HepG2 (cell line): ENCODE measurements at regions not wholly inside any gene's neighbourhood (a gene's known extent, or its start where the extent isn't known, plus 50 kb on each side); places are given as distances from the start of the nearest gene placed in this dataset.

Source experiments
- ATAC-seq: fragments of 200-7000 bp; cut with Tn5 transposase; 3 replicates; pipeline ENCODE4 v1.9.1; 2020; ENCODE audit warnings: mild to moderate bottlenecking, moderate library complexity
- BruUV-seq: library from RNA; stranded (reverse); fragments of 400-500 nt; replicated peaks from 2 replicates; lab custom pipeline; 2021; lab: Mats Ljungman, UMichigan
- CTCF ChIA-PET: fragments of 300-600 bp; formaldehyde crosslinking; extraction: SDS; loops from one replicate; lab custom pipeline; 2021; ENCODE audit warnings: low total read pairs, inconsistent platforms, low intra/inter-chr PET ratio; lab: Yijun Ruan, JAX
- POLR2A ChIA-PET: fragments of 350-600 bp; sonication (Branson Sonifier 250); formaldehyde crosslinking; loops from one replicate; lab custom pipeline; 2020; ENCODE audit warnings: antibody characterized with exemption, inconsistent platforms; lab: Yijun Ruan, JAX
- DNase-seq: peaks from one replicate; pipeline ENCODE4 v3.0.0-alpha.2; 2015; ENCODE audit warnings: low spot score
- FAIRE-seq: peaks from 3 replicates; lab custom pipeline; 2011; peaks lifted over from hg19 to GRCh38; lab: Jason Lieb, UNC
- H2AFZ ChIP-seq: one replicate; pipeline ENCODE4 v1.6.1; 2011; ENCODE audit warnings: low read length, inconsistent platforms
- H3K27ac ChIP-seq: fragments of 300-600 bp; 3 replicates; pipeline ENCODE4 v1.8.0; 2011; ENCODE audit warnings: mixed run types, mild to moderate bottlenecking, mixed read lengths, low read length, inconsistent platforms; ENCODE audit not compliant: insufficient read depth; ENCODE audit errors: extremely low read length
- H3K27me3 ChIP-seq, 2 experiments: fragments of 200-600 bp in 1 of 2; 2 replicates in 1 of 2; 3 replicates in 1 of 2; pipeline versions ENCODE4 v1.6.0 to v1.8.0; 2011; ENCODE audit warnings: low read length in 2 of 2, mild to moderate bottlenecking in 2 of 2, moderate library complexity in 2 of 2, inconsistent platforms in 1 of 2; ENCODE audit not compliant: insufficient read depth in 2 of 2, control insufficient read depth in 1 of 2
- H3K36me3 ChIP-seq, 2 experiments: fragments of 200-600 bp in 1 of 2; replicated peaks in 1 of 2; 2 replicates in 1 of 2; 3 replicates in 1 of 2; pipeline versions ENCODE4 v1.5.1 to v1.8.0; 2011; ENCODE audit warnings: low read length in 2 of 2, inconsistent platforms in 1 of 2; ENCODE audit not compliant: insufficient read depth in 2 of 2, control insufficient read depth in 1 of 2
- H3K4me1 ChIP-seq: 2 replicates; pipeline ENCODE4 v1.5.1; 2012; ENCODE audit warnings: low read length, inconsistent platforms; ENCODE audit not compliant: insufficient read depth
- H3K4me2 ChIP-seq: 2 replicates; pipeline ENCODE4 v1.6.0; 2011; ENCODE audit warnings: low read depth, low read length, inconsistent platforms
- H3K4me3 ChIP-seq, 3 experiments: fragments of 200-600 bp in 1 of 3; sonication (generic), shearing (Covaris generic) in 1 of 3; replicated peaks in 1 of 3; 2 replicates each; pipeline ENCODE4 v1.5.1; 2011 to 2016; ENCODE audit warnings: low read length in 3 of 3, inconsistent platforms in 2 of 3, low read depth in 2 of 3, mild to moderate bottlenecking in 2 of 3, control low read depth in 1 of 3, mixed read lengths in 1 of 3; ENCODE audit not compliant: insufficient read depth in 1 of 3
- H3K79me2 ChIP-seq: one replicate; pipeline ENCODE4 v1.6.1; 2011; ENCODE audit warnings: low read length, inconsistent platforms; ENCODE audit not compliant: insufficient read depth
- H3K9ac ChIP-seq: 2 replicates; pipeline ENCODE4 v1.6.0; 2011; ENCODE audit warnings: mild to moderate bottlenecking, low read depth, low read length, inconsistent platforms; ENCODE audit not compliant: insufficient read depth
- H3K9me3 ChIP-seq: 2 replicates; pipeline ENCODE4 v1.5.1; 2012; ENCODE audit warnings: mild to moderate bottlenecking, low read length
- H4K20me1 ChIP-seq: 2 replicates; pipeline ENCODE4 v1.6.0; 2011; ENCODE audit warnings: inconsistent platforms, mild to moderate bottlenecking, low read length, moderate library complexity; ENCODE audit not compliant: insufficient read depth
- AKAP8 ChIP-seq: sonication (generic); formaldehyde crosslinking; IDR thresholded peaks from 2 replicates; pipeline ENCODE4 v1.5.1; 2020; ENCODE audit warnings: mild to moderate bottlenecking, missing genetic modification reagents
- ARNT ChIP-seq: fragments of 450-650 bp; IDR thresholded peaks from 2 replicates; pipeline ENCODE4 v1.6.1; 2017
- CBX2 ChIP-seq, 2 experiments: fragments of 200-600 bp in 1 of 2; sonication (generic); formaldehyde crosslinking in 1 of 2; IDR thresholded peaks; 2 replicates each; pipeline versions ENCODE4 v1.7.0 to v1.8.1; 2018 to 2022; ENCODE audit warnings: low read depth in 2 of 2, low read length in 1 of 2, mild to moderate bottlenecking in 1 of 2, missing genetic modification reagents in 1 of 2
- ZMYM4 ChIP-seq: sonication (generic); formaldehyde crosslinking; IDR thresholded peaks from 2 replicates; pipeline ENCODE4 v1.8.1; 2023; ENCODE audit warnings: mild to moderate bottlenecking, missing genetic modification reagents
- ZNF143 ChIP-seq: sonication (generic); formaldehyde crosslinking; IDR thresholded peaks from 2 replicates; pipeline ENCODE4 v1.4.0; 2020; ENCODE audit warnings: missing genetic modification reagents
- WGBS: methylation state at CpG from one replicate; pipeline ENCODE4 v1.1.6; 2017; ENCODE audit warnings: low lambda C conversion rate; 5-methylcytosine and 5-hydroxymethylcytosine counted together
- in situ Hi-C: cut with HindIII; loops from 2 replicates; pipeline ENCODE4 v1.10.0; 2017; ENCODE audit warnings: low pct_unique_long_range_greater_than_20kb; ENCODE audit not compliant: extremely low pct_ligation_motif_present
- intact Hi-C: fragments of 100-400 bp; cut with micrococcal nuclease; formaldehyde crosslinking; loops from one replicate; pipeline ENCODE4 v1.10.0; 2022; ENCODE audit not compliant: unreplicated experiment
- TF ChIP-seq, protein P1 (sequence below): sonication (generic); formaldehyde crosslinking; IDR thresholded peaks from 2 replicates; pipeline ENCODE4 v1.9.0; 2021; ENCODE audit warnings: missing genetic modification reagents, borderline replicate concordance
- TF ChIP-seq, protein P2 (sequence below): fragments of 450-650 bp; IDR thresholded peaks from 2 replicates; pipeline ENCODE4 v1.6.1; 2016

DNA sequence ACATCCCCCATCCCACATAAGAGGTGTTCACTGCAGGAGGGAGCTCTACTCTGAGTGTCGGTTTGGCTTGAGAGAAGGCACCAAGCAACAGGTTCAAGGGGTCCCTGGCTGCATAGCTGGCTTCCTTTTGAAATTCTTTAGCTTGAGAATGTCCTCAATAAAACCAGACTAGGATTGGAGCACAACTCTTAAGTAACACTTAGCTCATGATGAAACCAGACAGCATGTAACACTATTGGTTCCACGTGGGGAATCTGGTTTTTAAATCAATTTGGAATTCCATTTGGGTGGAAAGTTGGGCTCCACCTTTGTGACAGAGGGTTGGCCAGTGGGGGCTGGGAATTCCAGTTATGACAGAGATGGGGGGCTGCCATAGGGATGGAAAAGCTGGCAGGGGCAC, 281.2 kb downstream of the TLE3 start:
- BruUV-seq, result no TSS peak
- Histone ChIP-seq H3K27ac (no peak overlapping the region), H3K9me3 (no peaks in the 10 kb centered on the region), H2AFZ (no peak overlapping the region), H4K20me1 (no peaks in the 10 kb centered on the region), H3K36me3 (no peaks in the 10 kb centered on the region), H3K27me3 (peaks cover 1 to 3% of the 10 kb centered on the region in 2 experiments; a peak in 3 of 5 replicates), H3K4me3 (no peak overlapping the region), H3K4me2 (no peak overlapping the region), H3K9ac (no peak overlapping the region), H3K4me1 (peaks cover 10% of the 10 kb centered on the region), H3K79me2 (no peaks in the 10 kb centered on the region)
- ChIA-PET POLR2A (no interaction called here), CTCF (no interaction called here)
- in situ Hi-C loops, result no loop called here
- ATAC-seq, result no peak
- 39% methylated on average over 2 of the region's 2 CpGs for WGBS
- intact Hi-C loops, result no loop called here
- no peak for DNase-seq
- no peak for TF ChIP-seq ZMYM4 (CRISPR knock-in tag)
- TF ChIP-seq, protein P1, sequence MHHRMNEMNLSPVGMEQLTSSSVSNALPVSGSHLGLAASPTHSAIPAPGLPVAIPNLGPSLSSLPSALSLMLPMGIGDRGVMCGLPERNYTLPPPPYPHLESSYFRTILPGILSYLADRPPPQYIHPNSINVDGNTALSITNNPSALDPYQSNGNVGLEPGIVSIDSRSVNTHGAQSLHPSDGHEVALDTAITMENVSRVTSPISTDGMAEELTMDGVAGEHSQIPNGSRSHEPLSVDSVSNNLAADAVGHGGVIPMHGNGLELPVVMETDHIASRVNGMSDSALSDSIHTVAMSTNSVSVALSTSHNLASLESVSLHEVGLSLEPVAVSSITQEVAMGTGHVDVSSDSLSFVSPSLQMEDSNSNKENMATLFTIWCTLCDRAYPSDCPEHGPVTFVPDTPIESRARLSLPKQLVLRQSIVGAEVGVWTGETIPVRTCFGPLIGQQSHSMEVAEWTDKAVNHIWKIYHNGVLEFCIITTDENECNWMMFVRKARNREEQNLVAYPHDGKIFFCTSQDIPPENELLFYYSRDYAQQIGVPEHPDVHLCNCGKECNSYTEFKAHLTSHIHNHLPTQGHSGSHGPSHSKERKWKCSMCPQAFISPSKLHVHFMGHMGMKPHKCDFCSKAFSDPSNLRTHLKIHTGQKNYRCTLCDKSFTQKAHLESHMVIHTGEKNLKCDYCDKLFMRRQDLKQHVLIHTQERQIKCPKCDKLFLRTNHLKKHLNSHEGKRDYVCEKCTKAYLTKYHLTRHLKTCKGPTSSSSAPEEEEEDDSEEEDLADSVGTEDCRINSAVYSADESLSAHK, result no peak
- TF ChIP-seq ARNT, result no peak
- TF ChIP-seq, protein P2, sequence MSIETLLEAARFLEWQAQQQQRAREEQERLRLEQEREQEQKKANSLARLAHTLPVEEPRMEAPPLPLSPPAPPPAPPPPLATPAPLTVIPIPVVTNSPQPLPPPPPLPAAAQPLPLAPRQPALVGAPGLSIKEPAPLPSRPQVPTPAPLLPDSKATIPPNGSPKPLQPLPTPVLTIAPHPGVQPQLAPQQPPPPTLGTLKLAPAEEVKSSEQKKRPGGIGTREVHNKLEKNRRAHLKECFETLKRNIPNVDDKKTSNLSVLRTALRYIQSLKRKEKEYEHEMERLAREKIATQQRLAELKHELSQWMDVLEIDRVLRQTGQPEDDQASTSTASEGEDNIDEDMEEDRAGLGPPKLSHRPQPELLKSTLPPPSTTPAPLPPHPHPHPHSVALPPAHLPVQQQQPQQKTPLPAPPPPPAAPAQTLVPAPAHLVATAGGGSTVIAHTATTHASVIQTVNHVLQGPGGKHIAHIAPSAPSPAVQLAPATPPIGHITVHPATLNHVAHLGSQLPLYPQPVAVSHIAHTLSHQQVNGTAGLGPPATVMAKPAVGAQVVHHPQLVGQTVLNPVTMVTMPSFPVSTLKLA, result peak; percentile 82
- no peak for TF ChIP-seq ZNF143
- no peak for TF ChIP-seq CBX2 (IDR thresholded peaks at IDR 0.05; ENCODE audit: low read depth, low read length)
- TF ChIP-seq CBX2 (CRISPR knock-in tag; IDR thresholded peaks at IDR 0.05; ENCODE audit: low read depth), result no peak
- TF ChIP-seq AKAP8 (CRISPR knock-in tag), result no peak
- FAIRE-seq, result no peak
